H1 (cell line): ENCODE measurements at regions not wholly inside any gene's neighbourhood (a gene's known extent, or its start where the extent isn't known, plus 50 kb on each side); places are given as distances from the start of the nearest gene placed in this dataset.

Source experiments
- CTCF ChIA-PET: fragments of 300-600 bp; sonication (Branson Sonifier 250); formaldehyde crosslinking; loops from one replicate; lab custom pipeline; 2021; ENCODE audit not compliant: partially characterized antibody; lab: Charles Lee
- POLR2A ChIA-PET: fragments of 300-600 bp; sonication (Branson Sonifier 250); formaldehyde crosslinking; loops from one replicate; lab custom pipeline; 2021; ENCODE audit warnings: inconsistent platforms; ENCODE audit not compliant: partially characterized antibody; lab: Charles Lee
- DNase-seq, 2 experiments: peaks; one replicate each; pipeline versions ENCODE4 v3.0.0 to v3.0.0-alpha.2; 2010 to 2022; ENCODE audit warnings: low spot score in 2 of 2, low read depth in 1 of 2, mixed read lengths in 1 of 2
- FAIRE-seq: peaks from 2 replicates; lab custom pipeline; 2011; peaks lifted over from hg19 to GRCh38; lab: Jason Lieb, UNC
- H2AFZ ChIP-seq: 2 replicates; pipeline ENCODE4 v1.8.1; 2012; ENCODE audit warnings: low read length, inconsistent platforms
- H2AK5ac ChIP-seq: 2 replicates; pipeline ENCODE4 v1.6.1; 2013; ENCODE audit warnings: low read depth, low read length
- H2BK120ac ChIP-seq: replicated peaks from 2 replicates; pipeline ENCODE3; 2013; ENCODE audit warnings: low read depth, low read length, inconsistent platforms
- H2BK12ac ChIP-seq: 2 replicates; pipeline ENCODE4 v1.6.1; 2013; ENCODE audit warnings: low read depth, low read length
- H2BK15ac ChIP-seq: 2 replicates; pipeline ENCODE4 v1.6.1; 2013; ENCODE audit warnings: low read length
- H2BK20ac ChIP-seq: 2 replicates; pipeline ENCODE4 v1.6.1; 2013; ENCODE audit warnings: low read length
- H2BK5ac ChIP-seq: 2 replicates; pipeline ENCODE4 v1.6.1; 2013; ENCODE audit warnings: low read depth, low read length
- H3K14ac ChIP-seq: 2 replicates; pipeline ENCODE4 v1.6.1; 2013; ENCODE audit warnings: inconsistent platforms; ENCODE audit not compliant: insufficient read length
- H3K18ac ChIP-seq: 2 replicates; pipeline ENCODE4 v1.6.1; 2013; ENCODE audit warnings: low read length; ENCODE audit errors: extremely low read depth
- H3K23ac ChIP-seq: 2 replicates; pipeline ENCODE4 v1.6.1; 2013; ENCODE audit warnings: inconsistent platforms; ENCODE audit not compliant: insufficient read length
- H3K23me2 ChIP-seq: 2 replicates; pipeline ENCODE4 v1.6.1; 2013; ENCODE audit warnings: low read depth, low read length
- H3K27ac ChIP-seq: 2 replicates; pipeline ENCODE4 v1.6.1; 2011; ENCODE audit warnings: low read depth, low read length, inconsistent platforms
- H3K27me3 ChIP-seq, 4 experiments: replicated peaks in 1 of 4; 1 replicate in 1 of 4; 2 replicates in 3 of 4; pipeline versions ENCODE4 v1.6.1 to v1.8.1; 2011 to 2013; ENCODE audit warnings: low read length in 3 of 4, mild to moderate bottlenecking in 3 of 4, inconsistent platforms in 2 of 4, mixed read lengths in 2 of 4, moderate library complexity in 1 of 4; ENCODE audit not compliant: control insufficient read depth in 3 of 4, insufficient read depth in 3 of 4; ENCODE audit errors: extremely low read depth in 1 of 4
- H3K36me3 ChIP-seq, 4 experiments: 2 replicates each; pipeline versions ENCODE4 v1.6.1 to v1.8.1; 2011 to 2013; ENCODE audit warnings: mild to moderate bottlenecking in 4 of 4, low read length in 3 of 4, moderate library complexity in 2 of 4, control low read depth in 1 of 4, inconsistent platforms in 1 of 4; ENCODE audit not compliant: insufficient read depth in 4 of 4, control insufficient read depth in 2 of 4
- H3K4ac ChIP-seq: replicated peaks from 2 replicates; pipeline ENCODE3; 2013; ENCODE audit warnings: low read length, low read depth, mixed read lengths, inconsistent platforms; ENCODE audit not compliant: insufficient read length
- H3K4me1 ChIP-seq, 4 experiments: replicated peaks in 1 of 4; 1 replicate in 1 of 4; 2 replicates in 3 of 4; pipeline versions ENCODE4 v1.6.1 to v1.8.1; 2011 to 2013; ENCODE audit warnings: low read length in 3 of 4, inconsistent platforms in 2 of 4, mixed read lengths in 1 of 4; ENCODE audit not compliant: insufficient read depth in 4 of 4, control insufficient read depth in 3 of 4
- H3K4me2 ChIP-seq, 2 experiments: 2 replicates each; pipeline versions ENCODE4 v1.6.1 to v1.8.1; 2011 to 2013; ENCODE audit warnings: low read depth in 2 of 2, low read length in 2 of 2, control low read depth in 1 of 2, inconsistent platforms in 1 of 2, mild to moderate bottlenecking in 1 of 2; ENCODE audit not compliant: insufficient read depth in 1 of 2
- H3K4me3 ChIP-seq, 4 experiments: fragments of 200-600, 300-600 bp in 1 of 4; sonication (generic), shearing (Covaris generic), sonication (Bioruptor Twin) in 1 of 4; 2 replicates each; pipeline versions ENCODE4 v1.5.1 to v1.8.1; 2011 to 2016; ENCODE audit warnings: low read length in 4 of 4, low read depth in 3 of 4, control low read depth in 2 of 4, inconsistent platforms in 2 of 4, mild to moderate bottlenecking in 2 of 4, mixed read lengths in 1 of 4, moderate library complexity in 1 of 4; ENCODE audit not compliant: insufficient read depth in 2 of 4; ENCODE audit errors: extremely low read depth in 1 of 4
- H3K56ac ChIP-seq: replicated peaks from 2 replicates; pipeline ENCODE3; 2013; ENCODE audit warnings: low read depth, mild to moderate bottlenecking, mixed read lengths, low read length, inconsistent platforms; ENCODE audit not compliant: insufficient read length
- H3K79me1 ChIP-seq: 2 replicates; pipeline ENCODE4 v1.6.1; 2013; ENCODE audit warnings: low read depth, low read length, control low read depth
- H3K79me2 ChIP-seq, 2 experiments: 2 replicates each; pipeline versions ENCODE4 v1.6.1 to v1.8.1; 2012 to 2013; ENCODE audit warnings: low read length in 2 of 2, mild to moderate bottlenecking in 2 of 2, inconsistent platforms in 1 of 2; ENCODE audit not compliant: insufficient read depth in 2 of 2, control insufficient read depth in 1 of 2
- H3K9ac ChIP-seq, 4 experiments: replicated peaks in 1 of 4; 1 replicate in 1 of 4; 2 replicates in 3 of 4; pipeline versions ENCODE4 v1.6.1 to v1.8.1; 2011 to 2013; ENCODE audit warnings: low read depth in 3 of 4, low read length in 3 of 4, control low read depth in 2 of 4, mild to moderate bottlenecking in 2 of 4, moderate library complexity in 2 of 4, inconsistent platforms in 1 of 4; ENCODE audit errors: extremely low read depth in 1 of 4
- H3K9me3 ChIP-seq, 2 experiments: 2 replicates each; pipeline versions ENCODE4 v1.6.1 to v1.8.1; 2012 to 2013; ENCODE audit warnings: mild to moderate bottlenecking in 2 of 2, moderate library complexity in 2 of 2, control low read depth in 1 of 2, inconsistent platforms in 1 of 2, low read depth in 1 of 2, low read length in 1 of 2, mixed read lengths in 1 of 2; ENCODE audit not compliant: insufficient read depth in 2 of 2
- H4K20me1 ChIP-seq, 2 experiments: replicated peaks in 1 of 2; 2 replicates each; pipeline versions ENCODE3 to v1.8.1; 2011 to 2013; ENCODE audit warnings: inconsistent platforms in 2 of 2, low read length in 2 of 2, mild to moderate bottlenecking in 1 of 2; ENCODE audit not compliant: insufficient read depth in 2 of 2, control insufficient read depth in 1 of 2
- H4K5ac ChIP-seq: 2 replicates; pipeline ENCODE4 v1.6.1; 2013; ENCODE audit warnings: low read length, low read depth, mixed read lengths, inconsistent platforms; ENCODE audit not compliant: insufficient read length
- H4K8ac ChIP-seq: 2 replicates; pipeline ENCODE4 v1.8.0; 2013; ENCODE audit warnings: mild to moderate bottlenecking, moderate library complexity, low read length, inconsistent platforms; ENCODE audit not compliant: insufficient read depth; ENCODE audit errors: extremely low read depth
- H4K91ac ChIP-seq: replicated peaks from 2 replicates; pipeline ENCODE3; 2013; ENCODE audit warnings: low read length, mixed read lengths, inconsistent platforms; ENCODE audit not compliant: insufficient read length
- EGR1 ChIP-seq: IDR thresholded peaks from 2 replicates; pipeline ENCODE4 v1.6.1; 2011; ENCODE audit warnings: low read depth, low read length, borderline replicate concordance
- POLR2A ChIP-seq, 2 experiments: IDR thresholded peaks; 1 replicate in 1 of 2; 2 replicates in 1 of 2; pipeline ENCODE4 v1.6.1; 2011; ENCODE audit warnings: low read depth in 2 of 2, low read length in 2 of 2, mild to moderate bottlenecking in 2 of 2; ENCODE audit errors: control extremely low read depth in 1 of 2
- TAF1 ChIP-seq: IDR thresholded peaks from 2 replicates; pipeline ENCODE4 v1.6.1; 2011; ENCODE audit warnings: mild to moderate bottlenecking, low read depth, low read length
- WGBS, 2 experiments: shearing (Covaris generic) in 1 of 2; methylation state at CpG; one replicate each; pipeline versions ENCODE4 v1.1.6 to v1.1.7; 2013 to 2015; ENCODE audit warnings: low lambda C conversion rate in 2 of 2, mixed read lengths in 2 of 2, inconsistent platforms in 1 of 2, low coverage in 1 of 2, missing lambda C conversion rate in 1 of 2; ENCODE audit not compliant: insufficient replicate concordance in 2 of 2, insufficient coverage in 1 of 2, insufficient read length in 1 of 2; ENCODE audit errors: extremely low coverage in 1 of 2, missing lambda C conversion rate in 1 of 2; 5-methylcytosine and 5-hydroxymethylcytosine counted together
- TF ChIP-seq, protein P1 (sequence below): IDR thresholded peaks from 2 replicates; pipeline ENCODE4 v1.6.1; 2011; ENCODE audit warnings: low read depth, mild to moderate bottlenecking, low read length; ENCODE audit not compliant: insufficient read depth

DNA sequence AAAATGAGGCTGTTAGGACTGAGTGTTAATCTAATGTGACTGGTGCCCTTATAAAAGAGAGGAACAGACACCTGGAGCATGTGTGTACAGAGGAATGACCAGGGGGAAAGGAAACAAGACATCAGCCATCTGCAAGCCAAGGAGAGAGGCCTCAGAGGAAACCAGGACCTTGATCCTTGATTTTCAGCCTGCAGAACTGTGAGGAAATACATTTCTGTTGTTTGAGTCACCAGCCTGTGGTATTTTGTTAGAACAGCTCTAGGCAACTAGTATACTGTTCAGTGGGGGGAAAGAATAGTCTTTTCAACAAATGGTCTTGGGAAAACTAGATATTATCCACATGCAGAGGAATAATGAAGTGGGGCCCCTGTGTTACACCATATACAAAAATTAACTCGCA, 80.6 kb downstream of the CCR1 start:
- FAIRE-seq = no peak
- Histone ChIP-seq H4K91ac (no peak overlapping the region), H4K8ac (no peak overlapping the region), H2AFZ (no peak overlapping the region), H3K18ac (no peak overlapping the region), H3K4me1 (no peaks in the 10 kb centered on the region), H3K79me1 (no peaks in the 10 kb centered on the region), H3K23ac (no peak overlapping the region), H3K79me2 (no peaks in the 10 kb centered on the region), H3K56ac (no peak overlapping the region), H4K5ac (no peak overlapping the region), H2BK15ac (no peak overlapping the region), H3K27me3 (no peaks in the 10 kb centered on the region), H2BK5ac (no peak overlapping the region), H2BK120ac (no peak overlapping the region), H3K27ac (no peak overlapping the region), H3K4me3 (no peak overlapping the region), H3K4ac (no peak overlapping the region), H3K23me2 (no peaks in the 10 kb centered on the region), H3K14ac (no peak overlapping the region), H3K36me3 (no peaks in the 10 kb centered on the region), H2BK20ac (no peak overlapping the region), H2AK5ac (no peak overlapping the region), H3K4me2 (no peak overlapping the region), H4K20me1 (no peaks in the 10 kb centered on the region), H2BK12ac (no peak overlapping the region), H3K9ac (no peak overlapping the region), H3K9me3 (no peaks in the 10 kb centered on the region)
- POLR2A ChIA-PET = no interaction called here
- CTCF ChIA-PET = no interaction called here
- no peak for DNase-seq
- WGBS, 2 experiments = 92% methylated on average over 1 of the region's 1 CpG; no CpG with 5 or more reads in 1 of the 2 experiments
- TF ChIP-seq TAF1 (no peak), POLR2A (IDR thresholded peaks at IDR 0.05; ENCODE audit: control extremely low read depth in 1 of 2, low read depth in 2 of 2, low read length in 2 of 2) (no peak), EGR1 (no peak)
- TF ChIP-seq, protein P1, sequence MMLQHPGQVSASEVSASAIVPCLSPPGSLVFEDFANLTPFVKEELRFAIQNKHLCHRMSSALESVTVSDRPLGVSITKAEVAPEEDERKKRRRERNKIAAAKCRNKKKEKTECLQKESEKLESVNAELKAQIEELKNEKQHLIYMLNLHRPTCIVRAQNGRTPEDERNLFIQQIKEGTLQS = no peak
